HEK293 (cell line): ENCODE measurements at regions not wholly inside any gene's neighbourhood (a gene's known extent, or its start where the extent isn't known, plus 50 kb on each side); places are given as distances from the start of the nearest gene placed in this dataset.
A peak's percentile ranks its signal among the peaks of the same experiment; 100 is the strongest.

Experiments used
- CTCF ChIA-PET: fragments of 350-600 bp; formaldehyde crosslinking; extraction: SDS; loops from one replicate; lab custom pipeline; 2021; ENCODE audit warnings: antibody characterized with exemption; lab: Yijun Ruan, JAX
- POLR2A ChIA-PET: fragments of 300-600 bp; formaldehyde crosslinking; extraction: SDS; loops from one replicate; lab custom pipeline; 2020; ENCODE audit warnings: antibody characterized with exemption, inconsistent platforms; lab: Yijun Ruan, JAX
- H3K27ac ChIP-seq: fragments of 200-500 bp; sonication (Bioruptor generic); 2 replicates; pipeline ENCODE4 v1.5.1; 2014; ENCODE audit warnings: low read depth, low read length, control low read depth, inconsistent platforms; ENCODE audit errors: extremely low read depth
- H3K36me3 ChIP-seq, 2 experiments: fragments of 200-500 bp in 1 of 2; sonication (Bioruptor generic) in 1 of 2; 1 replicate in 1 of 2; 2 replicates in 1 of 2; pipeline ENCODE4 v1.5.1; 2014 to 2017; ENCODE audit warnings: inconsistent platforms in 2 of 2, low read length in 2 of 2; ENCODE audit not compliant: control insufficient read depth in 2 of 2, insufficient read depth in 1 of 2
- H3K4me1 ChIP-seq: fragments of 200-500 bp; sonication (Bioruptor generic); 2 replicates; pipeline ENCODE4 v1.5.1; 2014; ENCODE audit warnings: mild to moderate bottlenecking, low read length, inconsistent platforms; ENCODE audit not compliant: control insufficient read depth, insufficient read depth
- H3K4me3 ChIP-seq: 2 replicates; pipeline ENCODE4 v1.5.1; 2011; ENCODE audit warnings: low read depth, mild to moderate bottlenecking, control low read depth, low read length, moderate library complexity
- H3K9me3 ChIP-seq: fragments of 200-500 bp; sonication (Bioruptor generic); 2 replicates; pipeline ENCODE4 v1.5.1; 2014; ENCODE audit warnings: low read depth, low read length, inconsistent platforms; ENCODE audit not compliant: control insufficient read depth, insufficient read depth
- GLIS2 ChIP-seq: fragments of 450-650 bp; formaldehyde crosslinking; IDR thresholded peaks from 2 replicates; pipeline ENCODE4 v1.5.1; 2016; ENCODE audit warnings: missing biosample characterization, missing genetic modification characterization
- HOXC10 ChIP-seq: sonication (generic); formaldehyde crosslinking; IDR thresholded peaks from 2 replicates; pipeline ENCODE4 v1.8.1; 2023; ENCODE audit warnings: mild to moderate bottlenecking, missing genetic modification reagents
- KLF8 ChIP-seq: fragments of 450-650 bp; formaldehyde crosslinking; IDR thresholded peaks from 2 replicates; pipeline ENCODE4 v1.5.1; 2016; ENCODE audit warnings: missing biosample characterization, missing genetic modification characterization
- KLF9 ChIP-seq: fragments of 450-650 bp; formaldehyde crosslinking; IDR thresholded peaks from 2 replicates; pipeline ENCODE4 v1.5.1; 2016; ENCODE audit warnings: missing biosample characterization, missing genetic modification characterization, low read depth
- OSR2 ChIP-seq: fragments of 450-650 bp; formaldehyde crosslinking; IDR thresholded peaks from 2 replicates; pipeline ENCODE4 v1.5.1; 2016; ENCODE audit warnings: missing biosample characterization, missing genetic modification characterization
- TRIM28 ChIP-seq: IDR thresholded peaks from 2 replicates; pipeline ENCODE4 v1.6.1; 2011; ENCODE audit warnings: low read length, control low read depth, borderline replicate concordance
- ZFP37 ChIP-seq: fragments of 450-650 bp; formaldehyde crosslinking; IDR thresholded peaks from 2 replicates; pipeline ENCODE4 v1.5.1; 2016; ENCODE audit warnings: missing biosample characterization, missing genetic modification characterization
- ZIC2 ChIP-seq: fragments of 450-650 bp; formaldehyde crosslinking; IDR thresholded peaks from 2 replicates; pipeline ENCODE4 v1.5.1; 2016; ENCODE audit warnings: missing biosample characterization, missing genetic modification characterization
- ZNF2 ChIP-seq: fragments of 450-650 bp; formaldehyde crosslinking; IDR thresholded peaks from 2 replicates; pipeline ENCODE4 v1.5.1; 2016; ENCODE audit warnings: missing biosample characterization, missing genetic modification characterization
- ZNF350 ChIP-seq: fragments of 450-650 bp; formaldehyde crosslinking; IDR thresholded peaks from 2 replicates; pipeline ENCODE4 v1.5.0; 2017; ENCODE audit warnings: missing biosample characterization, mild to moderate bottlenecking, missing genetic modification characterization
- ZNF521 ChIP-seq: fragments of 450-650 bp; formaldehyde crosslinking; IDR thresholded peaks from 2 replicates; pipeline ENCODE4 v1.5.1; 2017; ENCODE audit warnings: missing biosample characterization, mild to moderate bottlenecking, missing genetic modification characterization
- ZNF530 ChIP-seq: fragments of 450-650 bp; formaldehyde crosslinking; IDR thresholded peaks from 2 replicates; pipeline ENCODE4 v1.5.1; 2016; ENCODE audit warnings: low read depth, missing biosample characterization, missing genetic modification characterization
- ZNF548 ChIP-seq: fragments of 450-650 bp; formaldehyde crosslinking; IDR thresholded peaks from 2 replicates; pipeline ENCODE4 v1.5.1; 2016; ENCODE audit warnings: missing biosample characterization, missing genetic modification characterization
- ZNF600 ChIP-seq: fragments of 450-650 bp; formaldehyde crosslinking; IDR thresholded peaks from 2 replicates; pipeline ENCODE4 v1.5.1; 2016; ENCODE audit warnings: missing biosample characterization, missing genetic modification characterization
- ZNF621 ChIP-seq: fragments of 450-650 bp; formaldehyde crosslinking; IDR thresholded peaks from 2 replicates; pipeline ENCODE4 v1.5.1; 2017; ENCODE audit warnings: missing biosample characterization, missing genetic modification characterization
- ZNF768 ChIP-seq: fragments of 450-650 bp; formaldehyde crosslinking; IDR thresholded peaks from 2 replicates; pipeline ENCODE4 v1.5.1; 2018; ENCODE audit warnings: missing biosample characterization, mild to moderate bottlenecking, missing genetic modification characterization
- ZNF777 ChIP-seq: fragments of 450-650 bp; formaldehyde crosslinking; IDR thresholded peaks from 2 replicates; pipeline ENCODE4 v1.5.1; 2017; ENCODE audit warnings: missing biosample characterization, missing genetic modification characterization, borderline replicate concordance
- ZSCAN16 ChIP-seq: fragments of 450-650 bp; formaldehyde crosslinking; IDR thresholded peaks from 2 replicates; pipeline ENCODE4 v1.5.1; 2016; ENCODE audit warnings: missing biosample characterization, missing genetic modification characterization
- ZSCAN23 ChIP-seq: fragments of 450-650 bp; formaldehyde crosslinking; IDR thresholded peaks from 2 replicates; pipeline ENCODE4 v1.5.1; 2016; ENCODE audit warnings: missing biosample characterization, missing genetic modification characterization
- TF ChIP-seq, protein P1 (sequence below): fragments of 450-650 bp; formaldehyde crosslinking; IDR thresholded peaks from 2 replicates; pipeline ENCODE4 v1.5.1; 2016; ENCODE audit warnings: missing biosample characterization, missing genetic modification characterization
- TF ChIP-seq, protein P2 (sequence below): fragments of 450-650 bp; formaldehyde crosslinking; IDR thresholded peaks from 2 replicates; pipeline ENCODE4 v1.5.1; 2016; ENCODE audit warnings: missing biosample characterization, missing genetic modification characterization, low read depth
- TF ChIP-seq, protein P3 (sequence below): fragments of 450-650 bp; formaldehyde crosslinking; IDR thresholded peaks from 2 replicates; pipeline ENCODE4 v1.5.1; 2017; ENCODE audit warnings: missing biosample characterization, missing genetic modification characterization
- TF ChIP-seq, protein P4 (sequence below): fragments of 450-650 bp; formaldehyde crosslinking; IDR thresholded peaks from 2 replicates; pipeline ENCODE4 v1.5.1; 2016; ENCODE audit warnings: missing biosample characterization, missing genetic modification characterization

DNA sequence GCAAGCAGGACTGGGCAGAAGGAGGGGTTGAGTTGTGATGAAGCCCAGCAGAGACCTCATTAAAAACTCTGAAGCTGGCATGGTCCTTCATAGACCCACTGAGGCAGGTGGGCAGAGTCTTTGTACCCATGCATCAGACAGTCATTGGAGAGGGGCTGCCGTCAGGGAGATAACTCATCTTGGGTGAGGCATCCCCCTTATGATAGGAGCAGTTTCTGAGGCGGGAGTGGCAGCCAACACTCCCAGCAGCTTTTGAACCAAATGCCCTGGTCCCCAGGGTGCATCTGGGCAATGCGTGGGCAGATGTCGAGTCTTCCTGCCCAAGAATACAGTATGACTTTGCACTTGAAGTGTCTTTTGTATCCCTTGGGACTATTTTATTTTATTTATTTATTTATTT is 68.1 kb downstream of the HTR5A start:
- TF ChIP-seq ZNF768 = no peak
- no peak for TF ChIP-seq ZNF521 (tag by site-specific recombination)
- TF ChIP-seq, protein P1, sequence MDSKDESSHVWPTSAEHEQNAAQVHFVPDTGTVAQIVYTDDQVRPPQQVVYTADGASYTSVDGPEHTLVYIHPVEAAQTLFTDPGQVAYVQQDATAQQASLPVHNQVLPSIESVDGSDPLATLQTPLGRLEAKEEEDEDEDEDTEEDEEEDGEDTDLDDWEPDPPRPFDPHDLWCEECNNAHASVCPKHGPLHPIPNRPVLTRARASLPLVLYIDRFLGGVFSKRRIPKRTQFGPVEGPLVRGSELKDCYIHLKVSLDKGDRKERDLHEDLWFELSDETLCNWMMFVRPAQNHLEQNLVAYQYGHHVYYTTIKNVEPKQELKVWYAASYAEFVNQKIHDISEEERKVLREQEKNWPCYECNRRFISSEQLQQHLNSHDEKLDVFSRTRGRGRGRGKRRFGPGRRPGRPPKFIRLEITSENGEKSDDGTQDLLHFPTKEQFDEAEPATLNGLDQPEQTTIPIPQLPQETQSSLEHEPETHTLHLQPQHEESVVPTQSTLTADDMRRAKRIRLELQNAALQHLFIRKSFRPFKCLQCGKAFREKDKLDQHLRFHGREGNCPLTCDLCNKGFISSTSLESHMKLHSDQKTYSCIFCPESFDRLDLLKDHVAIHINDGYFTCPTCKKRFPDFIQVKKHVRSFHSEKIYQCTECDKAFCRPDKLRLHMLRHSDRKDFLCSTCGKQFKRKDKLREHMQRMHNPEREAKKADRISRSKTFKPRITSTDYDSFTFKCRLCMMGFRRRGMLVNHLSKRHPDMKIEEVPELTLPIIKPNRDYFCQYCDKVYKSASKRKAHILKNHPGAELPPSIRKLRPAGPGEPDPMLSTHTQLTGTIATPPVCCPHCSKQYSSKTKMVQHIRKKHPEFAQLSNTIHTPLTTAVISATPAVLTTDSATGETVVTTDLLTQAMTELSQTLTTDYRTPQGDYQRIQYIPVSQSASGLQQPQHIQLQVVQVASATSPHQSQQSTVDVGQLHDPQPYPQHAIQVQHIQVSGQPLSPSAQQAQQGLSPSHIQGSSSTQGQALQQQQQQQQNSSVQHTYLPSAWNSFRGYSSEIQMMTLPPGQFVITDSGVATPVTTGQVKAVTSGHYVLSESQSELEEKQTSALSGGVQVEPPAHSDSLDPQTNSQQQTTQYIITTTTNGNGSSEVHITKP (tag by site-specific recombination) = no peak
- TF ChIP-seq ZNF621 (tag by site-specific recombination) = no peak
- no peak for TF ChIP-seq HOXC10 (CRISPR knock-in tag)
- TF ChIP-seq, protein P2, sequence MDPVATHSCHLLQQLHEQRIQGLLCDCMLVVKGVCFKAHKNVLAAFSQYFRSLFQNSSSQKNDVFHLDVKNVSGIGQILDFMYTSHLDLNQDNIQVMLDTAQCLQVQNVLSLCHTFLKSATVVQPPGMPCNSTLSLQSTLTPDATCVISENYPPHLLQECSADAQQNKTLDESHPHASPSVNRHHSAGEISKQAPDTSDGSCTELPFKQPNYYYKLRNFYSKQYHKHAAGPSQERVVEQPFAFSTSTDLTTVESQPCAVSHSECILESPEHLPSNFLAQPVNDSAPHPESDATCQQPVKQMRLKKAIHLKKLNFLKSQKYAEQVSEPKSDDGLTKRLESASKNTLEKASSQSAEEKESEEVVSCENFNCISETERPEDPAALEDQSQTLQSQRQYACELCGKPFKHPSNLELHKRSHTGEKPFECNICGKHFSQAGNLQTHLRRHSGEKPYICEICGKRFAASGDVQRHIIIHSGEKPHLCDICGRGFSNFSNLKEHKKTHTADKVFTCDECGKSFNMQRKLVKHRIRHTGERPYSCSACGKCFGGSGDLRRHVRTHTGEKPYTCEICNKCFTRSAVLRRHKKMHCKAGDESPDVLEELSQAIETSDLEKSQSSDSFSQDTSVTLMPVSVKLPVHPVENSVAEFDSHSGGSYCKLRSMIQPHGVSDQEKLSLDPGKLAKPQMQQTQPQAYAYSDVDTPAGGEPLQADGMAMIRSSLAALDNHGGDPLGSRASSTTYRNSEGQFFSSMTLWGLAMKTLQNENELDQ (tag by site-specific recombination) = no peak
- TF ChIP-seq ZNF2 (tag by site-specific recombination) = no peak
- no peak for TF ChIP-seq ZNF548 (tag by site-specific recombination)
- no peak for TF ChIP-seq ZNF777
- TF ChIP-seq, protein P3, sequence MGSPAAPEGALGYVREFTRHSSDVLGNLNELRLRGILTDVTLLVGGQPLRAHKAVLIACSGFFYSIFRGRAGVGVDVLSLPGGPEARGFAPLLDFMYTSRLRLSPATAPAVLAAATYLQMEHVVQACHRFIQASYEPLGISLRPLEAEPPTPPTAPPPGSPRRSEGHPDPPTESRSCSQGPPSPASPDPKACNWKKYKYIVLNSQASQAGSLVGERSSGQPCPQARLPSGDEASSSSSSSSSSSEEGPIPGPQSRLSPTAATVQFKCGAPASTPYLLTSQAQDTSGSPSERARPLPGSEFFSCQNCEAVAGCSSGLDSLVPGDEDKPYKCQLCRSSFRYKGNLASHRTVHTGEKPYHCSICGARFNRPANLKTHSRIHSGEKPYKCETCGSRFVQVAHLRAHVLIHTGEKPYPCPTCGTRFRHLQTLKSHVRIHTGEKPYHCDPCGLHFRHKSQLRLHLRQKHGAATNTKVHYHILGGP (tag by site-specific recombination) = no peak
- H3K27ac ChIP-seq = no peak overlapping the region
- ChIA-PET POLR2A (no interaction called here), CTCF (no interaction called here)
- H3K36me3 ChIP-seq = no peaks in the 10 kb centered on the region
- no peaks in the 10 kb centered on the region for H3K4me1 ChIP-seq
- H3K4me3 ChIP-seq = no peak overlapping the region
- H3K9me3 ChIP-seq = no peaks in the 10 kb centered on the region

DNA sequence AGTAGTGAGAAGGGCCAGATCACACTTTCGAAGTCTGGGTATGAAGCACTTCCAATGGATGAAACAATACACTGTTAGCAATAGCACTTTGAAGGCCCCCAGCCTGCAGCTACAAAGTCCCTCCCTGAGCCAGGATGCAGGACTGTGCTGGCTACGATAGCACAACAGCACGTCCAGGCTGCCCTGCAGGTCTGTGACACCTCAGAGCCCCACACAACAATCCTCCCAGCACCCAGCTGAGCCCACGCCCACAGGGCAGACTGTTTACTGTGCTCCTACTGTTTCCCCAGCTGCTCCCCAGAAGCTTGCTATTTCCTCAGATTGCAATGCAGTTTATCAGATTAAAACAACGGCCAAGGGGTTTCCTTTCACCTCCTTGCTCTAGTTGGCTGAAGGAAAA is 71.4 kb downstream of the HTR5A start:
- H3K36me3 ChIP-seq = no peaks in the 10 kb centered on the region
- TF ChIP-seq ZIC2 (tag by site-specific recombination) (peak; percentile 64), TRIM28 (no peak)
- H3K4me3 ChIP-seq = no peak overlapping the region
- no peaks in the 10 kb centered on the region for H3K4me1 ChIP-seq
- no peak overlapping the region for H3K27ac ChIP-seq
- H3K9me3 ChIP-seq = no peaks in the 10 kb centered on the region
- ChIA-PET POLR2A (no interaction called here), CTCF (no interaction called here)

DNA sequence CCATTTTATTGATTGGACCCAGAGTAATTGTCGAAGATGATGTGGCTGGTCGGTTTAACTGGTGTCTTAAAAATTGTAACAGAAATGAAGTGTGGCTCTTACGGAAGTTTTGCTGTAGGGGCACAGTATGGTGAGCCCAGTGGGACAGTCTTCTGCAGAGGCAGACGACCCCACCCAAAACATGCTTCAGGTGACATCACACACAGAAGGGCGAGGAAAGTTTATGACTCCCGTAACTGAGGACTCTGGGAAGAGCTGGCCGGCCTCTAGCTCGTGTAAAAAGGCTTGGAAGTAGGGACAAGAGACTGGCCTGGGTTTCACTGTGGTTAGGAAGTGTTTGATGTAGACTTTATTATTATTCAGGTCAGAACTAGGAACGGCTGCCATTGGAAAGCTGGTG is 73.3 kb downstream of the HTR5A start:
- TF ChIP-seq KLF8 (tag by site-specific recombination) = no peak
- TF ChIP-seq ZNF600 = no peak
- TF ChIP-seq ZSCAN16 (tag by site-specific recombination) = no peak
- no peak for TF ChIP-seq OSR2 (tag by site-specific recombination)
- TF ChIP-seq, protein P4, sequence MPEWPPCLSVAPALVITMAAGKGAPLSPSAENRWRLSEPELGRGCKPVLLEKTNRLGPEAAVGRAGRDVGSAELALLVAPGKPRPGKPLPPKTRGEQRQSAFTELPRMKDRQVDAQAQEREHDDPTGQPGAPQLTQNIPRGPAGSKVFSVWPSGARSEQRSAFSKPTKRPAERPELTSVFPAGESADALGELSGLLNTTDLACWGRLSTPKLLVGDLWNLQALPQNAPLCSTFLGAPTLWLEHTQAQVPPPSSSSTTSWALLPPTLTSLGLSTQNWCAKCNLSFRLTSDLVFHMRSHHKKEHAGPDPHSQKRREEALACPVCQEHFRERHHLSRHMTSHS = no peak
- TF ChIP-seq GLIS2 (tag by site-specific recombination) = no peak
- no peak for TF ChIP-seq KLF9
- TF ChIP-seq ZNF530 (tag by site-specific recombination) = no peak
- TF ChIP-seq ZSCAN23 = no peak
- TF ChIP-seq ZNF350 = no peak
- TF ChIP-seq ZFP37 = no peak
- H3K9me3 ChIP-seq = no peaks in the 10 kb centered on the region
- H3K4me3 ChIP-seq = no peak overlapping the region
- H3K36me3 ChIP-seq = no peaks in the 10 kb centered on the region
- H3K27ac ChIP-seq = no peak overlapping the region
- CTCF ChIA-PET = interaction anchor here (0.5 kb wide), 1 partner anchor 643 kb away, joined by 5 read pairs; no protein-coding TSS in a partner anchor
- no peaks in the 10 kb centered on the region for H3K4me1 ChIP-seq
- POLR2A ChIA-PET = no interaction called here
